Middle frontal gyrus (tissue), 1 donor: ENCODE measurements at regions not wholly inside any gene's neighbourhood (a gene's known extent, or its start where the extent isn't known, plus 50 kb on each side); places are given as distances from the start of the nearest gene placed in this dataset.
A peak's percentile ranks its signal among the peaks of the same experiment; 100 is the strongest.
"Not testable (repeated sequence)": the region's sequence is repeated elsewhere in the genome, so short reads cannot be mapped to it uniquely, and the experiment has no call there.

Experiments
- DNase-seq: peaks from one replicate; pipeline ENCODE4 v3.0.0-alpha.2; 2015; ENCODE audit warnings: low spot score; ENCODE audit errors: extremely low spot score

DNA sequence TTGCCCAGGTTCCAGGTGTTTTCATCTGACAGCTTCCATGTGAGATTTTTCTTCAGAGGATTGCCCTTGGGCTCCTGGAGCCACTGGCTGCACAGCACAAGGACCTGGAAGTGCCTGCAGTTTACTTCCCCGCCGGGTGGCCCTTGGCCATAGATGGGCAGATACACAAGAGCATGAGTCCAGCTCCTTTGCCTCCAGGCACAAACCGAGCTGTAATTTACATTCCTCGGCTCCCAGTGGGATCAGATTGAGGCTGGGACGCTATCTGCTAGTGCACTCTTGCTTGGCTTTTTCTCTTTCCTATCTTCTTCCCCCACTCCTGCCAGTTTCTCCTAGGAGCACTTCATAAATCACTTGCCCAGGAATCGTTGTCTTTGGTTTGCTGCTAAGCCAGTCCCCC, 85.4 kb upstream of the RALY start:
- DNase-seq = no peak

DNA sequence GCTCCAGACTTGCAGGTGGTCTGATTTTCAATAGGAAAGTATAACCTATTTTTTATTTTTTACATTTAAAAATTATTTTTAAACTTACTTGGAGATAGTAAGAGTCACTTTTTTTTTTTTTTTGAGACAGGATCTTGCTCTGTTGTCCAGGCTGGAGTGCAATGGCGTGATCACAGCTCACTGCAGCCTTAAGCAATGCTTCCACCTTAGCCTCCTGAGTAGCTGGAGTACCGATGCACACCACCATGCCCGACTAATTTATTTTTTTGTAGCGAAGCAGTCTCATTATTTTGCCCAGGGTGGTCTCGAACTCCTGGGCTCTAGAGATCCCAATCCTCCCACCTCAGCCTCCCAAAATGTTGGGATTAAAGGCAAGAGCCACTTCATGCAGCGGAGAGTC, 84.8 kb upstream of the RALY start:
- no peak for DNase-seq

DNA sequence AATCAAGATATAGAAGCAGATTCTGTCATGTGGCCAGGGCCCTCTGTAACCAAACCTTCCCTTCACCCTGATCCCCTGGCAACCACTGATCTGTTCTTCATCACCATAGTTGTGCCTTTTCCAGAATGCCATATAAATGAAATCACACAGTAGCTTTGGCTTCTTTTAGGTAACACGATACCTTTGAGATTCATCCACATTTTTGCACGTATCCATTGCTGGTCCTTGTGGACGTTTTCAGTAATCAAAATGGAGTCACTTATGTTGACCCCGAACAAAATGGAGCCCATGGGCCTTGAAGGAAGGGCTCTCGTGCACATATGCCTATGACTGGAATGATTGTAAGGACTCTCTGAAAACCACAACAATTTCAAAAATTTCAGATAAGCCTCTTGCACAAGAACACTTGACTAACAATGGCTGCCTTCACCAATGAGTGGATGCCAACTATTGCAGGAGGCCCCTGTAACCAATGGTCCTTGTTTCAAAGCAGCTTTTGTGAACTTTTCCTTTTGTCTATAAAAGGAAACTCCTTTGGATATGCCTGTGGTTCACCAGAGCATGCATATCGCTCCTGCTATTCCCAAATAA, 84.3 kb upstream of the RALY start:
- DNase-seq = no peak

DNA sequence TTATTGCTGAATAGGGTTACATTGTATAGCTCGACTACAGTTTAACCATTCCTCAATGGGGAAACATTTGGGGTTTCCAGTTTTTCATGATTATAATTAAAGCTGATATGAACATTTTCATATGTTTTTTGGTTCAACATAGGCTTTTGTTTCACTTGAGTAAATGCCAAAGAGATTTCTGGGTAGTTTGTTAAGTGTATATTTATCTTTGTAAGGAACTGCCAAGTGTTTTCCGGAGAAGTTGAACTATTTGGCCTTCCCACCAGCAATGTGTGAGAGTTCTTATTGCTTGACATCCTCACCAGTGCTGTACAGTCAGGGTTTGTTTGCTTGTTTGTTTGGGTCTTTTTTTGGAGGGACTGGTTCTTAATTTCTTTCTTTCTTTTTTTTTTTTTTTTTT, 83.7 kb upstream of the RALY start:
- no peak for DNase-seq

DNA sequence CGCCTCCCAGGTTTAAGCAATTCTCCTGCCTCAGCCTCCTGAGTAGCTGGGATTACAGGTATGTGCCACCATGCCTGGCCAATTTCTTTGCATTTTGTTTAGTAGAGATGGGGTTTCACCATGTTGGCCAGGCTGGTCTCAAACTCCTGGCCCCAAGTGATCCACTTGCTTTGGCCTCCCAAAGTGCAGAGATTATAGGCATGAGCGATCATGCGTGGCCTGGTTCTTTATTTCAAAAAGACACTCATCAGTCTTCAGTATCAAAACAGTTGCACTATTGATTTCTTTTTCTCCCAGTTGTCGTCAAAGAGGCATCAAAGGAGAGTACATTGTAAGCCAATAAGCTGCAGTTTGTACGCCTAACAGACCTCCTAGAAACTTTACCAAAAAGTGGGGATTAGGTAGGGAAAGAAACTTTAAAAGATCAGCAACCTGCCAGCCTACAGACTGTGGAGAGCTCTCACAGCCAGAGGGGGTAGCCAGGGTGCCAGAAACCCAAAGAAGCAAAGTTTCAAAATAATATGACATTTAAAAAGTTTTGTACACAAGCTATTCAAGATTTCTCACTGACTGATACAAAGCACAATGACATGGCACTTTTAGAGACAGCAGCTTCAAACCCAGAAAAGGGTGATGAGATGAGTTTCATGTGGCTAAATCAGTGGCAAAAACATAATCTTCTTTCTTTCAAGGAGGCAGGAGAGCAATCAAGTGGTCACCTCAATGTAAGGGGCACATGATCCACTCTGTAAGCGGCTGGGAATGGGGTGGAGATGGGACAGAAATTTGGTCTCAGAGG, 83.0 kb upstream of the RALY start:
- no peak for DNase-seq

DNA sequence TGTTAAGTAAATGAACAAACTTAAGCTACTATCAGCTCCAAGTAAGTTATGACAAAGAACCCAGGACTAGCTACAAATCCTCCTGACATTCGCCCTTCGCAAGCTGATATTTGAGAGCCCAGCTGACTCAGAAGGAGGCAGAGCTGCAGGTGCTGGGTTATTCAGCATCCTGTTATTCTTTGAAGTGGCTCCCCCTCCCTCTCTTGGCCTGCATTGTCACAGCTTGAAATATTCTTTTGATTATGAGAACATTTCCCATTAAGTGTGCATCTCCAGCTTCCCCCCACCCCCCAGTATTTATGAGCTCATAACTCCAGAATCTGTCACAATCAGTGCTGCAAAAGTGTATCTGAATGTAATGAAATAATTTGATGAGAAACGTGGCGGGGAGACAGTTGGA, 78.8 kb upstream of the RALY start:
- no peak for DNase-seq

DNA sequence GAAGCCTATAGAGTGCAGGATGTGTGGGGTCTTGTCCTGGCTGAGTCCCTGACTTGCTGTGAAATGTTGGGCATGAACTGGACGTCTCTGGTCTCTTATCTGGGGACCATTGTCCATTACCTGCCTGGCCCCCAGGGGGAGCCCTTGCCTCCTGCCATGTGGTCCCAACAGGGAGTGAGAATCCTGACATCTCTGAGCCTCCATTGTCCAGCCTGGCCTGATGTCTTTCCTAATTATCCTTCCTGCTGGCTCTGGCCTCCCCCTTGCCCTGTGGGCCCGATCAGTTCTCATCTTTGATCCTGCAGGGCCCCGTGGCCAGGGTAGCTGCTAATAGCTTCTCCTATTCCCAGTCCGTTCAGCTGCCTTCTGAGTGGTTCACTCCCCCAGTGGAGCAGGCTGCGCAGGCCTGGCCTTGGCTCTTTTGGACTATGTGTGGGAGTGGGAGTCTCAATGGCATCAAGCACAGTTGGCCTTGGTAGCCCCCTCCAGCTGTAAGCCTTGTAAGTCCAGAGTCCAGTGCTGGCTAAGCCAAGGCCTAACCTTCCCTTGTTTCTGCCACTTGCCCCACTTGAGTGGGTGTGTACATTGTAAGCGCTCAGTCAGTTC, 77.9 kb upstream of the RALY start:
- no peak for DNase-seq

DNA sequence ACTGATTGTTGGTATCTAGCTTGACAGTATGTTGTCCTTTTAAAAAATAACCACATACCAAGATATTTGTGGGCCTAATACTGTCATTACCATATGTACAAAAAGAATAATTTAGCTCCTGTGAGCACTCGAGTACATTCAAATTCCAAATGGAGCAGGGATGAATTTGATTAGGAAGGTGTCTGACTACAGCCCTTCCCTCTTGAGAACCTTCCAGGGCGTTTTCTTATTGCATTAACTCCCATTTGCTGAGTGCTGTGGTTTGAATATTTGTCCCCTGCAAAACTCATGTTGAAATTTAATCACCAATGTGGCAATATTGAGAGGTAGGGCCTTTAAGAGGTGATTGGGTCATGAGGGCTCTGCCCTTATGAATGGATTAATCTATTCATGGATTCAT, 76.9 kb upstream of the RALY start:
- DNase-seq = no peak

DNA sequence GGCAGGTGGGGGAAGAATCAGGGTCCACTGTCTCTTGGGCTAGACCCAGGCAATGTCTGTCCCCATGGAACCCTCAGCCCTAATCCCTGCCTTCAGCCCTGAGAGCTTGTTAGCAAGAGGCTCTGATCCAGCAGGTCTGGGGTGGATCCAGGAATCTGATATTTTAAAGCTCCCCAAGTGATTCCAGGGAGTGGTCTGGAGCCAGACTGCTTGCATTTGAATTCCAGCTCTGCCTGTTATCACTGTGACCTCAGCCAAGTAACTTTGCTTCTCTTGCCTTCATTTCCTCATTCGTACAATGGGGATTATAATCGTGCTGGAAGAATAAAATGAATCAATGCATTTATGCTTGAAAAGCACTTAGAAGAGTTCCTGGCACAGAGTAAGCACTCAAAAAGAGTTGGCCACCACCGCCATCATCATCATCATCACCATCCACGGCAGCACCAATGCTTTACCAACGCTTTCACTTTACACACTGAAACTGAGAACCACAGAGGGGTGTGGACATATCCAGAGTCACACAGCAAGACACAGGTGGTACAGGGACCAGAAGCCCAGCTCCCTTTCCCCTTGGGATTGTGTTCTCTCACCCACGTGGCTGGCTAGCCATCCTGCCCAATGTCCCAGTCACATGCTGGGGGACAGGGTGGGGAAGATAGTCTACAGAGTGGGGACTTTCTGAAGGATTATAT, 75.7 kb upstream of the RALY start:
- DNase-seq = no peak

DNA sequence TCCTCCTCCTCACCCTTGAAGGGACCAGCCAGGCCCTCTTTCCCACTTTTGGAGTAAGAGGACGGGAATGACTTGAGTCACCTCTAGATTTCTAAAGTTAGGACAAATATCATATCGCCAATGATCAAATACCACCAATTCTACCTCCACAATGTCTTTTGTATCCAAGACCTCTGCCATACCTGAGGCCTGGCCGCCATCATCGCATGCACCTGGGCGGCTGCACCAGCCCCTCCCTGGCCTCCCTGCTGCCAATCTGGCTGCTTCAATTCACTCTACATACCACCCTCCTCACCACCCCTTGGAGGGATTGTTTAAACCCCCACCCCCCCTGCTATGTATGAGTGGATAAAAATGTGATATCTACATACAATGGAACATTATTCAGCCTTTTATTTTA, 75.0 kb upstream of the RALY start:
- no peak for DNase-seq

DNA sequence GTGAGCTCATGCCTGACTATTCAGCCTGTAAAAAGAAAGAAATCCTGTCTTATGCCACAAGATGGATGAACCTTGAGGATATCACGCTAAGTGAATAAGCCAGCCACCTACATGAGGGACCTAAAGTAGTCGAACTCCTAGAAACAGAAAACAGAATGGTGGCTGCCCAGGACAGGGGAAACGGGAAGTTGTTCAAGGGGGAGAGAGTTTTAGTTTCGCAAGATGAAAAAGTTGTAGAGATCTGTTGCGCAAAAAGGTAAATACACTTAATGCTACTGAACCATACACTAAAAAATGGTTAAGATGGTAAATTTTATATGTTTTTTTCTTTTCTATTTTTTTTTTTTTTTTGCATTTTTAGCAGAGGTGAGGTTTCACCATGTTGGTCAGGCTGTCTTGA, 74.1 kb upstream of the RALY start:
- no peak for DNase-seq

DNA sequence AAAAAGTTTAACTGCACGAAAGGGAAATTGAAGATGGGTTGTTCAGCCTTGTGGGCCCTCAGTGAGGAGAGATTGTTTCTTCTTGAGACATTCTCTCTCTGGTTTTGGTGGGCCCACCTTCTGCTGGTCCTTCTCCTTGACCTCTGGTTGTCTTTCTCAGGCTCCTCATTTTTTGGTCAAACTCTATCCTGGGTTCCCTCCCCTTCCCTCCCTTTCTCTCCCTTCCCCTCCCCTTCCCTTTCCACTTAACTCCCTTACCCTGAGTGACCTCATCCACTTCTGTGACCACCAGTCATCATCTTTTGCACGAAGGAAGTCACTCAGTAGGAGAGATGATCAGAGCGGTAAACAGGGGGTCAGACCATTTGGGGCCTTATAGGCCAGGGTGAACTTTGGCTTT, 71.5 kb upstream of the RALY start:
- no peak for DNase-seq

DNA sequence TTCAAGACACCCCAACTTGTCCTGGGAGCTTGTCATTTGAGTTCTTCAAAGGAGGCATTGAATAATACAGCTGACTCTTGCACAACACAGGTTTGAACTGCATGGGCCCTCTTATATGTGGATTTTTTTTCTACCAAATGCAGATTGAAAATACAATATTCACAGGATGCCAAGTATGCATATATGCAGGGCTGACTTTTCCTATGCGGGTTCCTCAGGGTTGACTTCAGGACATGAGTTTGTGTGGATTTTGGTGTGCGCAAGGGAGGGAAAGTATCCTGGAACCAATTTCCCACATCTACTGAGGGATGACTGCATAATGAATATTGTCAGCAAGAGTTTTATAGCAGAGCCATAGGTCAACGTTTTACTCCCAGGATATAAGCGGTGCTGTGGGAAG, 70.0 kb upstream of the RALY start:
- no peak for DNase-seq

DNA sequence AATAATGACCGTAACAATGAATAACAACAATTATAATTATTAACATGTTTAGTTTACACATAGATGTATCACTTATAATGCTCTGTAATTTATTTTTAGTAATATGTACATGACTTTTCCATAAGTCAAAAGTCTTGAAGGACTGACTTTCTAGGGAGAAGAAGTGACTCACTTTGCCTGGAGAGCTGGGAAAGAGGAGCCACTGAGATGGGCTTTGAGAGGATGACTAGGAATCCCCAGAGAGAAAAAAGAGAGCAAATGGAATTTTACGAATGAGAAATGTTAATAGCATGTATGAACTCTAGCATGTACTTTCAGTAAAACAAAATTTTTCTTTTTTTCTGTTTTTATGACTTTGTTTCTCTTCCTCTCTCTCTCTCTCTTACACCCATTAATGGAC, 67.8 kb upstream of the RALY start:
- no peak for DNase-seq

DNA sequence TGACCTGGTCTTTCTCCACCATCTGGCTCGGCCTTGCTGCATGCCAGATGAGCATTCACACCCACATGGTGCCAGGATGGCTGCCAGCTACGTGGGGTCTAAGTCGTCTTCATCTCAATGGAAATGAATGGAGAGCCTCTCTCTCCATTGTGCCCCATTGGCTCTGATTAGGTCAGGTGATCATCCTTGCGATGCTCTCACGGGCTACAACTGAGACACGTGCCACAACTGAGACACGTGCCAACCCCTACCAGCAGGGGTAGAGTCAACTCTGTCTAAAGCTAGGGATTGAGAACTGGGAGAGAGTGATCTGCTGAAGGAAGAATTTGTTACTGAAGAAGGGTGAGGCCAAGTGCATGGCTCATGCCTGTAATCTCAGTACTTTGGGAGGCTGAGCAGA, 67.3 kb upstream of the RALY start:
- no peak for DNase-seq

DNA sequence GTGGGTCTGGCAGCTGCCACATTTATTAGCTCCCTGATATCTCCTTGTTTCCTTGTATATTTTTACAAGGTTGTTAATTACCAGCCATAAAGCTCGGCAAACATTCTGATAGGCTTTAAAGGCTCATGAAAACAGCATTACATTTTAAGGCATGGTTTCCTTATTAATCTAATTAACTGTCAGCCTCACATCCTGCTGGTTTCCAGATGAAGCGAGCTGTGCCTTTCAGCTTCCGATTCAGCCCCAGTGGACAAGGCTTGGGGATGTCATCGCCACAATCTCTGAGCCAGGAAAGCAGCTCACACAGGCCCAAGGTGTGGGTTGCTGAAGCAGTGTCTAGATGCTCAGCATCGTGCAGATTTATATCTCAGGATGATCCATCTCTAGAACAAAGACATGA, 66.0 kb upstream of the RALY start:
- no peak for DNase-seq

DNA sequence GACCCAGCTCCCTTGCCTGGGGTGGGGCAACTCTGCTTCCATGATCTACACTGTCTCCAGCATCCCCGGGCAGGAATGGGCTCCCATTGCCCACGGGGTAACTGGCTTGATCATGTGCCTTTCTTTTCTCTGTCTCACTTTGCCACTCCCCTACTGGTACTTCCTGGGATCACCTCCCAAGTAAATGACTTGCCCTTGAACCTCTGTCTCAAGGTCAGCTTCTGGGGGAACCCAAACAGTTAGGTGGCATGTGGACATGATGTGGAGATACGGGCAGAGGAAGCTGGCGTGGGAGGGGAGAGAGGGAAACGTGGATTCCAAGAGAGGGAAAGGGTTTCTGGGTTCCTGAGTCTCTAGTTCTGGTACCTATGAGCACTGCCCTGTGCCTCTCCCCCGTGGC, 63.8 kb upstream of the RALY start:
- no peak for DNase-seq

DNA sequence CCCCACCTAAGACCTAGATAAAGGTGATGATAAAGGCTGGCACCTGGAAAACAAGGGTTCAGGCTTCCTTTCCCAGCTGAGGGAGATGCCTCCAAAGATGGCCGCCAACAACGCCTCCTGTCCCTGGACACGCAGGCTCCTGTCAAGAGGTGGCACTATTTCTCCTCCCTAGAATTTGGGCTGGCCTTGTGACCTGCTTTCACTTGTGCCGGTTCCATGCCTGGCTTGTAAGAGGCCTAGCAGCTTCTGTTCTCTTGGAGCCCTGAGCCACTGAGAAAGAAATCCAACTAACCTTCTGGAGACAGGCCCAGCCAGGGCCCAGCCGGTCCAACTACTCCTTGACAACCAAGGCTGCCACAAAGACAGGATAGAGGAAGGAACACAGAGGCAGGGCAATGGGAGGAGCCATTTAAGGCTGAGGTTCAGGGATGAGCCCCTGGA, 60.2 kb upstream of the RALY start:
- peak; percentile 53 for DNase-seq

DNA sequence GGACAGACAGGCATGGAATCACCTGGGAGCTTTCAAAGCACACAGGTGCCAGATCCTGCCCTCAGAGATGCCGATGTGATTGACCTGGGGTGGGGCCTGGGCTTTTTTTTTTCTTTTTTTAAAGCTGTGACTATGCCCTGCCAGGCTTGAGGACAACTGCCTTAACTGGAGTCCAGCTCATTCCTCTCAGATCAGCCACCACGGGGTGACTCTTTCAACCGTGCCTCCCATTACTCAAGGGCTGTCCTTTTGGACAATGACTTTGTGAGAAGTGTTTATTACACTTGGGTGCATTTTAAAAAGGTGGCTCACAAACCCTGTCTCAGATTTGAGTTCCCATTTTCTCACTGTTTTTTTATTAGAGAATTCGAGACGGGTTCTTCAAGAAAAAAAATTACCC, 57.1 kb upstream of the RALY start:
- DNase-seq = no peak

DNA sequence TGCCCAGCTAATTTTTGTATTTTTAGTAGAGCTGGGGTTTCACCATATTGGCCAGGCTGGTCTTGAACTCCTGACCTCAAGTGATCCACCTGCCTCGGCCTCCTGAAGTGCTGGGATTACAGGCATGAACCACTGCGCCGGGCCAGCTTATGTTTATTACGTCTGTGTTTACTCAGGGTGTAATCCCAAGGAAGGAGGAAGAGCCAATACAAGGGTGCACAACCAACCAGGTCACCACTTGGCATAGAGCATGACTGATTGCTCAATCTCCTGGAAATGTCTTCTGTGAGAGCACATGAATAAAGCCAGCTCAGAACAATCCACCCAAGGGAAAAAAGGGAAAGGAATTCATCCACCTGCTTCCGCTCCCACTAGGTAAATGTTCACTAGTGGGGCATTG, 54.7 kb upstream of the RALY start:
- DNase-seq = not testable (repeated sequence)

DNA sequence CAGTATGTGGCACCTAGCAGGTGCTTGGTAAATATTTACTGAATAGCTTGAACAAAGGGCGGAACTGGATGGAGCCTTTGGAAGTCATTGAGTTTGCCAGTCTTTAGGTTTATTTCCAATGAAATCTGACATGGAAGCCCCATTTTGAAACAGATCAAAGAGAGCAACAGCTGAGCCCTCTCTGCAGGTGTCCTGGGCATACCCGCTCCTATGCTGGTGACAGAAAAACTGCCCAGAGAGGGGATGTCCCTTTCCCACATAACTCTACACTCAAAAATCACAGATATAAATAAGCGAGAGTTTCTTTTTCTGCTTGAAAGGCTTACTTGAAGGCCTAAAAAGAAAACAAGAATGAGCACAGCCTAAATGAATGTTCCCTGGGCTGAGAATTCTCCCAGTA, 53.0 kb upstream of the RALY start:
- DNase-seq = no peak
